Lung (tissue), 11 donors: ENCODE measurements at regions not wholly inside any gene's neighbourhood (a gene's known extent, or its start where the extent isn't known, plus 50 kb on each side); places are given as distances from the start of the nearest gene placed in this dataset.

Source experiments
- ATAC-seq: fragments of 200-7000 bp; cut with Tn5 transposase; one replicate; pipeline ENCODE4 v1.9.1; 2020; ENCODE audit warnings: moderate number of reproducible peaks; ENCODE audit not compliant: insufficient read depth, low FRiP score
- DNase-seq, 3 donors: peaks; one replicate each; pipeline ENCODE4 v3.0.0-alpha.2; 2013 to 2017
- H3K27ac ChIP-seq, 2 donors: one replicate each; pipeline ENCODE4 v1.5.1; 2013; ENCODE audit warnings: mild to moderate bottlenecking in 2 of 2, moderate library complexity in 2 of 2, control low read depth in 1 of 2, inconsistent platforms in 1 of 2, low read depth in 1 of 2, low read length in 1 of 2
- H3K27me3 ChIP-seq, 3 donors: one replicate each; pipeline ENCODE4 v1.5.1; 2013; ENCODE audit warnings: low read length in 2 of 3; ENCODE audit not compliant: control insufficient read depth in 3 of 3, insufficient read depth in 3 of 3
- H3K36me3 ChIP-seq, 4 donors: one replicate each; pipeline ENCODE4 v1.5.1; 2013; ENCODE audit warnings: low read length in 4 of 4, mild to moderate bottlenecking in 1 of 4, moderate library complexity in 1 of 4; ENCODE audit not compliant: control insufficient read depth in 4 of 4, insufficient read depth in 4 of 4
- H3K4me1 ChIP-seq, 5 donors: one replicate each; pipeline ENCODE4 v1.5.1; 2013; ENCODE audit warnings: low read length in 5 of 5, mild to moderate bottlenecking in 2 of 5, moderate library complexity in 1 of 5; ENCODE audit not compliant: control insufficient read depth in 5 of 5, insufficient read depth in 5 of 5
- H3K4me3 ChIP-seq: one replicate; pipeline ENCODE4 v1.5.1; 2013; ENCODE audit warnings: mild to moderate bottlenecking, control low read depth, moderate library complexity
- H3K9ac ChIP-seq, 2 donors: one replicate each; pipeline ENCODE4 v1.5.1; 2013; ENCODE audit warnings: low read length in 2 of 2, control low read depth in 1 of 2; ENCODE audit not compliant: insufficient read depth in 1 of 2
- H3K9me3 ChIP-seq, 4 donors: one replicate each; pipeline ENCODE4 v1.5.1; 2013; ENCODE audit warnings: low read length in 3 of 4, mild to moderate bottlenecking in 1 of 4, moderate library complexity in 1 of 4; ENCODE audit not compliant: control insufficient read depth in 4 of 4, insufficient read depth in 3 of 4
- WGBS, 2 donors: extraction: QIAGEN DNeasy Blood & Tissue Kit; methylation state at CpG; one replicate each; pipeline ENCODE4 v1.1.7; 2013; 5-methylcytosine and 5-hydroxymethylcytosine counted together
- TF ChIP-seq, protein P1 (sequence below): IDR thresholded peaks from 2 replicates; pipeline ENCODE4 v1.5.1; 2012; ENCODE audit warnings: mild to moderate bottlenecking; ENCODE audit errors: control extremely low read depth, extremely low read depth
- donor health status: control.
- donor health status: control.
- donor health status: Bipolar disorder and iron deficiency.
- donor health status: healthy.
- donor health status: DM: yes; HTN: yes; CAD: no.

DNA sequence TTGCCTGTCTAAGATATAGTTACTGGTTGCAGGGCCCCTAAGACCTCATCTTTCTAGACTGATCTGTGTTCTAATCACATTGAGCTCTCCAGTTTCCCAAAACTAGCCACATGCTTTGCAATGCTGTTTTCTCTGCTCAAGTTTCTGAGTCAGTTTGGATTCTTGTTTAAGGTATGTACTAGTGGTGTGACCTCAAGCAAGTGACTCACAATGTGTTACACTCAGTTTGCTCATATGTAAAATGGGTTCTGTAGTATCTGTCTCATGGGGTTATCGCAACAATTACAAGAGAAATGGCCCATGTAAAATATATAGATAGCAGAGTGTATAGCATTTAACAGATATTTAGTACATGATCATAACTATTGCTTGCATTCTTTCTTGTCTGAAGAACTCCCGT, 153.1 kb upstream of the ELL2 start:
- H3K9me3 ChIP-seq: no peaks in the 10 kb centered on the region
- H3K27ac ChIP-seq: no peak overlapping the region
- WGBS, 2 donors: 92 to 99% methylated on average over 2 of the region's 2 CpGs
- peaks cover 0 to 3% (median 0%) of the 10 kb centered on the region in 5 donors for H3K4me1 ChIP-seq
- H3K9ac ChIP-seq: no peak overlapping the region
- H3K36me3 ChIP-seq: no peaks in the 10 kb centered on the region
- no peaks in the 10 kb centered on the region for H3K27me3 ChIP-seq
- TF ChIP-seq, protein P1, sequence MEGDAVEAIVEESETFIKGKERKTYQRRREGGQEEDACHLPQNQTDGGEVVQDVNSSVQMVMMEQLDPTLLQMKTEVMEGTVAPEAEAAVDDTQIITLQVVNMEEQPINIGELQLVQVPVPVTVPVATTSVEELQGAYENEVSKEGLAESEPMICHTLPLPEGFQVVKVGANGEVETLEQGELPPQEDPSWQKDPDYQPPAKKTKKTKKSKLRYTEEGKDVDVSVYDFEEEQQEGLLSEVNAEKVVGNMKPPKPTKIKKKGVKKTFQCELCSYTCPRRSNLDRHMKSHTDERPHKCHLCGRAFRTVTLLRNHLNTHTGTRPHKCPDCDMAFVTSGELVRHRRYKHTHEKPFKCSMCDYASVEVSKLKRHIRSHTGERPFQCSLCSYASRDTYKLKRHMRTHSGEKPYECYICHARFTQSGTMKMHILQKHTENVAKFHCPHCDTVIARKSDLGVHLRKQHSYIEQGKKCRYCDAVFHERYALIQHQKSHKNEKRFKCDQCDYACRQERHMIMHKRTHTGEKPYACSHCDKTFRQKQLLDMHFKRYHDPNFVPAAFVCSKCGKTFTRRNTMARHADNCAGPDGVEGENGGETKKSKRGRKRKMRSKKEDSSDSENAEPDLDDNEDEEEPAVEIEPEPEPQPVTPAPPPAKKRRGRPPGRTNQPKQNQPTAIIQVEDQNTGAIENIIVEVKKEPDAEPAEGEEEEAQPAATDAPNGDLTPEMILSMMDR: no peak
- no peak for DNase-seq
- ATAC-seq: no peak
- no peak overlapping the region for H3K4me3 ChIP-seq

DNA sequence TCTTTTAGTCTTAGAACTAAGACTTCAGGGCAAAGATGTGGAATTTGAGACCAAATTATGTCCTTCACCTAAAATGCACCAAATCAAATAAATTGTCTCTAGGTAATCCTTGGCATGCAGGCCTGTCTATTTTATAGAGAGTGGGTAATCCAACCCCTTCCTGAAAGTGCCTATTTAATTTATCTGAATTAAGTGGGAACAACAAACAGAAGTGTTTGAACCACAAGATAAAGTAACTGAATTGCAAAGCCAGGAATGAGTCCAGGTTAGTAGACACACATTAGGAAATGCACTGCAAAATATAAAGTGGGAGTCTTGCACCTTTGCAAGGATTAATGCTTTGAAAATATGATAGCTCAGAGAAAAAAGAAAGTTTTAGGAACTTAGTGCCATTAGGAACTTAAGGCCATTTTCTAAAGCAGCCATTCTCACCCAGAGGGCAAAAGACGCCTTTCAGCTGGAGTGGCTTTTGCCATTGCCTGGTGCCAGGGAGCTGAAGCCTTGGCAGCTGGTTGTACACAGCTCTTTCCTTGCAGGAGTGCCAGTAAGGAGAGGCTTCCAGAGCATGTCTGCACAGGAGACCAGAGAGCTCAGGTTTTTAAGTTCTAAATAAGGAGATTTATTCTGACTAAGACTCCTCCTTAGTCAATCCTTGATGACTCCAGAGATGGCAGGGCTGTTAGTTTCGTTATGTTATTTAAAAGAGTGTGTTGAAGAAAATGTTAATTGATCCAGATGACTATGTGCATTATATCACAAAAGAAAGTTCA, 151.7 kb upstream of the ELL2 start:
- 51 to 84% methylated on average over 2 of the region's 2 CpGs for whole genome bisulfite sequencing, 2 donors
- Histone ChIP-seq H3K27ac (no peak overlapping the region), H3K4me3 (no peak overlapping the region), H3K36me3 (no peaks in the 10 kb centered on the region), H3K9me3 (no peaks in the 10 kb centered on the region), H3K27me3 (no peaks in the 10 kb centered on the region), H3K4me1 (peaks cover 0 to 3% (median 0%) of the 10 kb centered on the region in 5 donors), H3K9ac (no peak overlapping the region)
- DNase-seq: peak in 1 of 3 donors; percentile 13
- ATAC-seq: no peak
- TF ChIP-seq, protein P1: no peak

DNA sequence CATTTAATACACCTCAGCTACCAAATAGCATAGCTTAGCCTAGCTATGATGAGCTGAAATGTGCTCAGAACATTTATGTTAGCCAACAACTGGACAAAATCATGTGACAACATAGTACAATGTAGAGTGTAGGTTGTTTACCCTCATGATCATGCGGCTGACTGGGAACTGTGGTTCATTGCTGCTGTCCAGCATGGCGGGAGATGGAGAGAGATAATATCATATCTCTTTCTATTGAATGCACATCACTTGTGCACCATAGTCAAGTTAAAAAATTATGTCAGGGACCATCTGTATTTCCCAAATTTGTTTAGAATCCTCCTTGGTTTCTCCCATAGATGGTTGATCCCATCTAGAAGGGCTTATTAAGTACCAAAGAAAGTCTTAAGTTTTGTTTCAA, 151.1 kb upstream of the ELL2 start:
- TF ChIP-seq, protein P1: no peak
- Histone ChIP-seq H3K4me3 (no peak overlapping the region), H3K4me1 (peaks cover 0 to 3% (median 0%) of the 10 kb centered on the region in 5 donors), H3K9me3 (no peaks in the 10 kb centered on the region), H3K27ac (no peak overlapping the region), H3K36me3 (no peaks in the 10 kb centered on the region), H3K9ac (no peak overlapping the region), H3K27me3 (no peaks in the 10 kb centered on the region)
- DNase-seq (no peak), ATAC-seq (no peak)
- WGBS, 2 donors: 93 to 97% methylated on average over 2 of the region's 2 CpGs
